ENCODE measurements at regions not wholly inside any gene's neighbourhood (a gene's known extent, or its start where the extent isn't known, plus 50 kb on each side); places are given as distances from the start of the nearest gene placed in this dataset.

DNA sequence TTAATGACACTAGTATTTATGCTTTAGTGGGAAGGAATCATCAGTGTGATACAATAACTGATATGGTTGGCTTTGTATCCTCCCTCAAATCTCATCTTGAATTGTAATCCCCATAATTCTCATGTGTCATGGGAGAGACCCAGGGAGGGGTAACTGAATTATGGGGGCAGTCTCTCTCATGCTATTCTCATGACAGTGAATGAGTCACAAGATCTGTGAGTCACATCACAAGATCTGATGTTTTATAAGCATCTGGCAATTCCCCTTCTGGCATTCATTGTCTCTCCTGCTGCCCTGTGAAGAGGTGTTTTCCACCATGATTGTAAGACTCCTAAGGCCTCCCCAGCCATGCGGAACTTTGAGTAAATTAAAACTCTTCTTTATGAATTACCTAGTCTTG, 1760.3 kb downstream of the NCAM2 start:
- TF ChIP-seq, protein P1, sequence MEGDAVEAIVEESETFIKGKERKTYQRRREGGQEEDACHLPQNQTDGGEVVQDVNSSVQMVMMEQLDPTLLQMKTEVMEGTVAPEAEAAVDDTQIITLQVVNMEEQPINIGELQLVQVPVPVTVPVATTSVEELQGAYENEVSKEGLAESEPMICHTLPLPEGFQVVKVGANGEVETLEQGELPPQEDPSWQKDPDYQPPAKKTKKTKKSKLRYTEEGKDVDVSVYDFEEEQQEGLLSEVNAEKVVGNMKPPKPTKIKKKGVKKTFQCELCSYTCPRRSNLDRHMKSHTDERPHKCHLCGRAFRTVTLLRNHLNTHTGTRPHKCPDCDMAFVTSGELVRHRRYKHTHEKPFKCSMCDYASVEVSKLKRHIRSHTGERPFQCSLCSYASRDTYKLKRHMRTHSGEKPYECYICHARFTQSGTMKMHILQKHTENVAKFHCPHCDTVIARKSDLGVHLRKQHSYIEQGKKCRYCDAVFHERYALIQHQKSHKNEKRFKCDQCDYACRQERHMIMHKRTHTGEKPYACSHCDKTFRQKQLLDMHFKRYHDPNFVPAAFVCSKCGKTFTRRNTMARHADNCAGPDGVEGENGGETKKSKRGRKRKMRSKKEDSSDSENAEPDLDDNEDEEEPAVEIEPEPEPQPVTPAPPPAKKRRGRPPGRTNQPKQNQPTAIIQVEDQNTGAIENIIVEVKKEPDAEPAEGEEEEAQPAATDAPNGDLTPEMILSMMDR (IDR thresholded peaks at IDR 0.05) = no peak
- TF ChIP-seq ZFX (IDR thresholded peaks at IDR 0.05; ENCODE audit: borderline replicate concordance) = no peak

Data from 22Rv1 (cell line).